ENCODE measurements at regions not wholly inside any gene's neighbourhood (a gene's known extent, or its start where the extent isn't known, plus 50 kb on each side); places are given as distances from the start of the nearest gene placed in this dataset.
"Not testable (repeated sequence)": the region's sequence is repeated elsewhere in the genome, so short reads cannot be mapped to it uniquely, and the experiment has no call there.

DNA sequence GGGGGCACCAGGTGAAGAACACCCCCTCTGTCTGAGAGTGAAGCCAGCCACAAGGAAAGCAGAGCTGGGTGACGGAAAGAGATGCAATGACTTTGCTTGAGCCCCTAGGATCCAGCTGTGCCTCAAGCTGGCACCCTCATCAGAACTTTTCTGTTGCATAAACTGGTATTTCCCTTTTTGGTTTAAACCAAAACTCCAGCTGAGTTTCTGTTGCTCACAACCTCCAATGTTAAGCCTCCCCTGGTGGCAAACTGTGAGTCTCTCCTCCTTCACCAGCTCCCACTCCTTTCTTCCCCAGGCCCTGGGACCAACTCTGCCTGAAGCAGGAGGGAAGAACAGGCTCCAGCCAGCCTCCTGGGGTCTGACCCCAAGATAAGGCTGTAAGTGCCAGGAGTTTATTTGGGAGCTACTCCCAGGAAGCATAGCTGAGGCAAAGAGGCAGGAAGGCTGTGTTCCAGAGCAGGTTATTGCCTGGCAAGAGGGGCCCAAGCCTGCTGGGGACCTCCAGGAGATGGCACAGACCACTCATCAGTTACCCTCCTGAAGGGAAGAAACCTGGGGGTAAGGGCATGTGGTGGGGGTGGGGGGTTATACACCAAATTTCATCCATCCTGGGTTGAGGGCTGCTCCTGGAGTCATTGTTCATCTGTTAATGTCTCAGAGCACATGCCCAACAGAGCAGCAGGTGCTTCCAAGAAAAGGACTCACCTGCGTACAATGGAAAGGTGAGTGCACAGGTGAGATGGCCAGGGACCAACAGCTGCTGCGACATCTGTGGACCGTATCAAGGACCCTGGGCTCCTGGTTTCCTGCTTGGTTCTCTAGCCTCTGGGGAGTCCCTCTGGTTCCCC, 73.3 kb upstream of the NANOS1 start:
- no peaks in the 10 kb centered on the region for H3K4me1 Mint-ChIP-seq (ENCODE audit: low read depth)
- no peaks in the 10 kb centered on the region for H3K9me3 Mint-ChIP-seq
- intact Hi-C loops (cut with micrococcal nuclease): no loop called here
- H3K27ac Mint-ChIP-seq: no peak overlapping the region
- H3K4me3 Mint-ChIP-seq (ENCODE audit: low read depth): no peak overlapping the region
- no peak for DNase-seq (ENCODE audit: low spot score)
- H3K36me3 Mint-ChIP-seq (ENCODE audit: low read depth): no peaks in the 10 kb centered on the region
- H3K27me3 Mint-ChIP-seq (ENCODE audit: low read depth): peaks cover 9% of the 10 kb centered on the region

GRCh38 chr10:118956802-118957442, 72.6 kb upstream of the NANOS1 start:
- no peak overlapping the region for H3K4me3 Mint-ChIP-seq (ENCODE audit: low read depth)
- H3K4me1 Mint-ChIP-seq (ENCODE audit: low read depth): no peaks in the 10 kb centered on the region
- DNase-seq (ENCODE audit: low spot score): no peak
- no peak overlapping the region for H3K27ac Mint-ChIP-seq
- no peaks in the 10 kb centered on the region for H3K36me3 Mint-ChIP-seq (ENCODE audit: low read depth)
- peaks cover 9% of the 10 kb centered on the region for H3K27me3 Mint-ChIP-seq (ENCODE audit: low read depth)
- H3K9me3 Mint-ChIP-seq: no peaks in the 10 kb centered on the region
- intact Hi-C loops (cut with micrococcal nuclease): no loop called here

DNA sequence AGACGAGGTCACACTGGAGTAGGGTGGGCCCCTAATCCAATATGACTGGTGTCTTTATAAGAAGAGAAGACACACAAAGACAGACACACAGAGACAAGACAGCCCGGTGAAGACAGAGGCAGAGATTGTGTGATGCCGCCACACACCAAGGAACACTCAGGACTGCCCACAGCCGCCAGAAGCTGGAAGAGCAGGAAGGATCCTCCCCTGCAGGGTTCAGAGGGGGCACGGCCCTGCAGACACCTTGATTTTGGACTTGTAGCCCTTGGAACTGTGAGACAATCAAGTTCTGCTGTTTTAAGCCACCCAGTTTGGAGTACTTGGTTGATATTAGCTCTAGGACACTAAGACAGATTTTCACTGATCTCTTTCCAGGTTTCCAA, 72.1 kb upstream of the NANOS1 start:
- DNase-seq (ENCODE audit: low spot score): no peak
- Mint-ChIP-seq H3K27me3 (ENCODE audit: low read depth) (peaks cover 5% of the 10 kb centered on the region), H3K4me1 (ENCODE audit: low read depth) (no peaks in the 10 kb centered on the region), H3K36me3 (ENCODE audit: low read depth) (no peaks in the 10 kb centered on the region), H3K4me3 (ENCODE audit: low read depth) (no peak overlapping the region), H3K9me3 (no peaks in the 10 kb centered on the region), H3K27ac (no peak overlapping the region)
- intact Hi-C loops (cut with micrococcal nuclease): no loop called here

DNA sequence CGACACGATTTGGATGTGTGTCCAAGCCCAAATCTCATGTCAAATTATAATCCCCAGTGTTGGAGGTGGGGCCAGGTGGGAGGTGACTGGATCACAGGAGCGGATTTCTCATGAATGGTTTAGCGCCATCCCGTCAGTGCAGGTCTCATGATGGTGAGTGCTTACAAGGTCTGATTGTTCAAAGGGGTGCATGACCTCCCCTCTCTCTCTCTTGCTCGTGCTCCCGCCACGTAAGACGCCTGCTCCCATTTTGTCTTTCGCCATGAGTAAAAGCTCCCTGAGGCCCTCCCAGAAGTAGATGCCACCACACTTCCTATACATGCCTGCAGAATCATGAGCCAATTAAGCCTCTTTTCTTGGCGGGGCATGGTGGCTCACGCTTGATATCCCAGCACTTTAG, 71.5 kb upstream of the NANOS1 start:
- Mint-ChIP-seq H3K27ac (no peak overlapping the region), H3K27me3 (ENCODE audit: low read depth) (peaks cover 8% of the 10 kb centered on the region), H3K4me3 (ENCODE audit: low read depth) (no peak overlapping the region), H3K4me1 (ENCODE audit: low read depth) (no peaks in the 10 kb centered on the region), H3K36me3 (ENCODE audit: low read depth) (no peaks in the 10 kb centered on the region), H3K9me3 (no peaks in the 10 kb centered on the region)
- DNase-seq (ENCODE audit: low spot score): no peak
- intact Hi-C loops (cut with micrococcal nuclease): no loop called here

- intact Hi-C loops (cut with micrococcal nuclease): no loop called here
- no peak for DNase-seq (ENCODE audit: low spot score)
- Mint-ChIP-seq H3K4me3 (ENCODE audit: low read depth) (no peak overlapping the region), H3K9me3 (no peaks in the 10 kb centered on the region), H3K27me3 (ENCODE audit: low read depth) (peaks cover 8% of the 10 kb centered on the region), H3K27ac (no peak overlapping the region), H3K36me3 (ENCODE audit: low read depth) (no peaks in the 10 kb centered on the region), H3K4me1 (ENCODE audit: low read depth) (no peaks in the 10 kb centered on the region)
Measured at GRCh38 chr10:118958559-118958958, 71.0 kb upstream of the NANOS1 start.

DNA sequence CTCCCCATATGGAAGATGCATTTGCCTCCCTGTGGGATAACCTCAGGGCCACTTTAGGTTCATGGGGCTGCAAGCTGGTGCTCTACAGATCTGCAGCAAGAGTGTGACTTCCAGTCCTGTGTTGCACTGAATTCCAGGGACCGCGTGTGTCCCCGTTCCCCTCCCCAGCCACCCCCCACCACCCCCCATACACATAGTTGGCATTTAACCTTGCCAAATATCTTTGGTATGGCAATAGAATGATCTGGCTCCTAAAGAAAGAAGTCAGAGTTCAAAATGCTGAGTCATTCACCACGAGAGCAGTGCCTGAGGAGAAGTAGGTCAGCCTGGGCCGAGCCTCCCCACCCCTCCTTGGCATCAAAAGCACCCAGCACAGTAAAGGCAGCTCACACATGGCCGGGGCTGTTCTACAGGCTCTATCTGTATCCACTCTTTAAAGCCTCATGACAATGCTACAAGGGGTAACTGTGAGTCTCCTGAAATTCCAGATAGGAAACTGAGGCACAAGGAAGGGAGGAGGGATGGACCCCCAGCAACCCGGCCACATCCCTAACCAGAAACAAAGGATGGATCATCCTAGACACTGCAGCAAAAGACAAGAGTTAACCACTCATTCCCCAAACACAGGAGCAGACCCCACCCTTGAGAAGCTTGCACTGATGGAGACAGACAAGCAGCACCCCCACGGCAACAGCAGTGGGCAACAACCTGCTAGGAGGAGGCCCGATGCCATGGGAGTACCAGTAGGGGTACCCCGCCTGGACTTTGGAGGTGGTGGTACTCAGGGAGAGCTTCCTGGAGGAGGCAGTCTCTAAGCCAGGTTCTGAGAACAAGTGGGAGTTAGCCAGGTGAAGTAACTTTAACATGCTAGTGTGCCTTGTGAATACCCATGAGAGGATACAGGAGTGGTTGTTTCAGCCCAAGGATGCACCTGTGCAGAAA, 70.3 kb upstream of the NANOS1 start:
- Mint-ChIP-seq H3K4me1 (ENCODE audit: low read depth) (no peaks in the 10 kb centered on the region), H3K9me3 (no peaks in the 10 kb centered on the region), H3K27me3 (ENCODE audit: low read depth) (peaks cover 8% of the 10 kb centered on the region), H3K27ac (no peak overlapping the region), H3K4me3 (ENCODE audit: low read depth) (no peak overlapping the region), H3K36me3 (ENCODE audit: low read depth) (no peaks in the 10 kb centered on the region)
- no peak for DNase-seq (ENCODE audit: low spot score)
- intact Hi-C loops (cut with micrococcal nuclease): no loop called here

GRCh38 chr10:118960157-118961090, 69.1 kb upstream of the NANOS1 start:
- intact Hi-C loops (cut with micrococcal nuclease): no loop called here
- no peaks in the 10 kb centered on the region for H3K4me1 Mint-ChIP-seq (ENCODE audit: low read depth)
- peaks cover 6% of the 10 kb centered on the region for H3K27me3 Mint-ChIP-seq (ENCODE audit: low read depth)
- H3K27ac Mint-ChIP-seq: no peak overlapping the region
- no peak overlapping the region for H3K4me3 Mint-ChIP-seq (ENCODE audit: low read depth)
- no peaks in the 10 kb centered on the region for H3K36me3 Mint-ChIP-seq (ENCODE audit: low read depth)
- no peaks in the 10 kb centered on the region for H3K9me3 Mint-ChIP-seq
- no peak for DNase-seq (ENCODE audit: low spot score)

GRCh38 chr10:118961436-118961835, 68.1 kb upstream of the NANOS1 start:
- Mint-ChIP-seq H3K9me3 (no peaks in the 10 kb centered on the region), H3K36me3 (ENCODE audit: low read depth) (no peaks in the 10 kb centered on the region), H3K27me3 (ENCODE audit: low read depth) (peaks cover 3% of the 10 kb centered on the region), H3K4me1 (ENCODE audit: low read depth) (no peaks in the 10 kb centered on the region), H3K27ac (no peak overlapping the region), H3K4me3 (ENCODE audit: low read depth) (no peak overlapping the region)
- intact Hi-C loops (cut with micrococcal nuclease): no loop called here
- DNase-seq (ENCODE audit: low spot score): no peak

DNA sequence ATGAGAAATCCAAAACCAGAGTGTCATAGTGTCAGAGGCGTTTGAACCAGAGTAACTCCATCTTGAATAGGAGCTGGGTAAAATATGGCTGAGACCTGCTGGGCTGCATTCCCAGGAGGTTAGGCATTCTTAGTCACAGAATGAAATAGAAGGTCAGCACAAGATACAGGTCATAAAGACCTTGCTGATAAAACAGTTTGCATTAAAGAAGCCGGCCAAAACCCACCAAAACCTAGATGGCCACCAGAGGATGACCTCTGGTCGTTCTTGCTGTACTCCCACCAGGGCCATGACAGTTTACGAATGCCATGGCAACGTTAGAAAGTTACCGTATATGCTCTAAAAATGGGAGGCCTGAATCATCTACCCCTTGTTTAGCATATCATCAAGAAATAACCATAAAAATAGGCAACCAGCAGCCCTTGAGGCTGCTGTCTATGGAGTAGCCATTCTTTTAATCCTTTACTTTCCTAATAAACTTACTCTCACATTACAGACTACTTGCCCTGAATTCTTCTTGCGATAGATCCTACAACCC, 67.1 kb upstream of the NANOS1 start:
- H3K4me3 Mint-ChIP-seq (ENCODE audit: low read depth); H3K9me3 Mint-ChIP-seq; H3K27me3 Mint-ChIP-seq (ENCODE audit: low read depth); DNase-seq (ENCODE audit: low spot score); H3K4me1 Mint-ChIP-seq (ENCODE audit: low read depth); H3K36me3 Mint-ChIP-seq (ENCODE audit: low read depth); H3K27ac Mint-ChIP-seq; intact Hi-C loops (cut with micrococcal nuclease): not testable (repeated sequence)

- no peak overlapping the region for H3K4me3 Mint-ChIP-seq (ENCODE audit: low read depth)
Measured at GRCh38 chr10:118963341-118963740, 66.2 kb upstream of the NANOS1 start.

GRCh38 chr10:118963933-118964332, 65.6 kb upstream of the NANOS1 start:
- no peaks in the 10 kb centered on the region for H3K4me1 Mint-ChIP-seq (ENCODE audit: low read depth)
- no peak overlapping the region for H3K27ac Mint-ChIP-seq
- no peak overlapping the region for H3K4me3 Mint-ChIP-seq (ENCODE audit: low read depth)
- H3K27me3 Mint-ChIP-seq (ENCODE audit: low read depth): peaks cover 3% of the 10 kb centered on the region
- H3K9me3 Mint-ChIP-seq: no peaks in the 10 kb centered on the region
- intact Hi-C loops (cut with micrococcal nuclease): no loop called here
- H3K36me3 Mint-ChIP-seq (ENCODE audit: low read depth): no peaks in the 10 kb centered on the region
- no peak for DNase-seq (ENCODE audit: low spot score)

More at GRCh38 chr10:118963341-118963740, 66.2 kb upstream of the NANOS1 start:
- Mint-ChIP-seq H3K4me1 (ENCODE audit: low read depth) (no peaks in the 10 kb centered on the region), H3K9me3 (no peaks in the 10 kb centered on the region), H3K27me3 (ENCODE audit: low read depth) (peaks cover 3% of the 10 kb centered on the region), H3K36me3 (ENCODE audit: low read depth) (no peaks in the 10 kb centered on the region), H3K27ac (no peak overlapping the region)
- DNase-seq (ENCODE audit: low spot score): no peak
- intact Hi-C loops (cut with micrococcal nuclease): no loop called here

GRCh38 chr10:118964476-118964875, 65.0 kb upstream of the NANOS1 start:
- H3K9me3 Mint-ChIP-seq; H3K4me3 Mint-ChIP-seq (ENCODE audit: low read depth); H3K4me1 Mint-ChIP-seq (ENCODE audit: low read depth); DNase-seq (ENCODE audit: low spot score); intact Hi-C loops (cut with micrococcal nuclease); H3K27me3 Mint-ChIP-seq (ENCODE audit: low read depth); H3K27ac Mint-ChIP-seq; H3K36me3 Mint-ChIP-seq (ENCODE audit: low read depth): not testable (repeated sequence)
